B cell (primary cell): ENCODE measurements at regions not wholly inside any gene's neighbourhood (a gene's known extent, or its start where the extent isn't known, plus 50 kb on each side); places are given as distances from the start of the nearest gene placed in this dataset.

Experiments
- ATAC-seq: fragments of 200-7000 bp; cut with Tn5 transposase; one replicate; pipeline ENCODE4 v1.10.0; 2021; ENCODE audit warnings: low read depth, mild to moderate bottlenecking, moderate number of reproducible peaks, moderate library complexity
- CTCF ChIA-PET: fragments of 350-600 bp; sonication (Branson Sonifier 250); formaldehyde crosslinking; loops from one replicate; lab custom pipeline; 2021; ENCODE audit warnings: antibody characterized with exemption, inconsistent platforms; lab: Charles Lee
- POLR2A ChIA-PET: fragments of 350-600 bp; sonication (Branson Sonifier 250); formaldehyde crosslinking; loops from one replicate; lab custom pipeline; 2021; ENCODE audit warnings: antibody characterized with exemption; lab: Charles Lee
- DNase-seq: peaks from one replicate; pipeline ENCODE4 v3.0.0; 2013
- H2AFZ ChIP-seq: 2 replicates; pipeline ENCODE4 v1.6.1; 2012; ENCODE audit warnings: mild to moderate bottlenecking, low read depth, low read length; ENCODE audit not compliant: insufficient read depth, poor library complexity, severe bottlenecking
- H3K27ac ChIP-seq, 2 donors: 1 replicate in 1 of 2; 2 replicates in 1 of 2; pipeline ENCODE4 v1.5.1; 2012 to 2013; ENCODE audit warnings: low read length in 2 of 2, mild to moderate bottlenecking in 2 of 2, moderate library complexity in 1 of 2
- H3K27me3 ChIP-seq, 4 experiments: fragments of 200-600 bp in 1 of 4; sonication (generic) in 1 of 4; replicated peaks in 1 of 4; 1 replicate in 2 of 4; 2 replicates in 2 of 4; pipeline versions ENCODE4 v1.6.1 to v1.7.0; 2013 to 2016; ENCODE audit warnings: low read length in 3 of 4, mild to moderate bottlenecking in 2 of 4, mixed read lengths in 1 of 4, moderate library complexity in 1 of 4; ENCODE audit not compliant: insufficient read depth in 4 of 4, control insufficient read depth in 3 of 4; ENCODE audit errors: control extremely low read depth in 1 of 4
- H3K36me3 ChIP-seq, 2 experiments: replicated peaks in 1 of 2; 1 replicate in 1 of 2; 2 replicates in 1 of 2; pipeline versions ENCODE4 v1.6.1 to v1.7.1; 2013; ENCODE audit warnings: low read length in 1 of 2; ENCODE audit not compliant: insufficient read depth in 2 of 2, control insufficient read depth in 1 of 2; ENCODE audit errors: control extremely low read depth in 1 of 2, extremely low read depth in 1 of 2
- H3K4me1 ChIP-seq, 2 donors: fragments of 200-600 bp in 1 of 2; sonication (generic) in 1 of 2; 1 replicate in 1 of 2; 2 replicates in 1 of 2; pipeline versions ENCODE4 v1.5.1 to v1.6.1; 2013 to 2017; ENCODE audit warnings: low read length in 2 of 2; ENCODE audit not compliant: control insufficient read depth in 2 of 2, insufficient read depth in 2 of 2
- H3K4me2 ChIP-seq: replicated peaks from 2 replicates; pipeline ENCODE3; 2012; ENCODE audit warnings: mild to moderate bottlenecking, low read depth, low read length; ENCODE audit not compliant: poor library complexity, severe bottlenecking
- H3K4me3 ChIP-seq, 5 experiments: fragments of 200-600 bp in 1 of 5; sonication (generic) in 1 of 5; 1 replicate in 3 of 5; 2 replicates in 2 of 5; pipeline versions ENCODE4 v1.5.1 to v1.7.0; 2011 to 2016; ENCODE audit warnings: low read length in 4 of 5, mild to moderate bottlenecking in 4 of 5, low read depth in 2 of 5, control low read depth in 1 of 5, moderate library complexity in 1 of 5; ENCODE audit not compliant: insufficient read depth in 1 of 5; ENCODE audit errors: control extremely low read depth in 1 of 5, extremely low read depth in 1 of 5
- H3K79me2 ChIP-seq: fragments of 200-600 bp; sonication (generic); one replicate; pipeline ENCODE4 v1.6.0; 2016; ENCODE audit warnings: low read length; ENCODE audit not compliant: control insufficient read depth, insufficient read depth
- H3K9ac ChIP-seq: fragments of 200-600 bp; sonication (generic); 2 replicates; pipeline ENCODE4 v1.6.1; 2017; ENCODE audit warnings: mild to moderate bottlenecking, low read length, moderate library complexity
- H3K9me3 ChIP-seq, 3 donors: one replicate each; pipeline versions ENCODE4 v1.6.1 to v1.7.1; 2013; ENCODE audit warnings: low read length in 2 of 3; ENCODE audit not compliant: control insufficient read depth in 2 of 3, insufficient read depth in 1 of 3; ENCODE audit errors: control extremely low read depth in 1 of 3
- H4K20me1 ChIP-seq: 2 replicates; pipeline ENCODE4 v1.6.0; 2012; ENCODE audit warnings: mild to moderate bottlenecking, low read length; ENCODE audit not compliant: insufficient read depth, control insufficient read depth, poor library complexity, severe bottlenecking
- H3K27ac Mint-ChIP-seq: one replicate; pipeline ENCODE4 v1.8.0; 2021; ENCODE audit warnings: mixed read lengths
- H3K27me3 Mint-ChIP-seq: one replicate; pipeline ENCODE4 v1.8.0; 2021; ENCODE audit warnings: mixed read lengths
- H3K4me1 Mint-ChIP-seq: one replicate; pipeline ENCODE4 v1.8.0; 2021; ENCODE audit warnings: mixed read lengths
- H3K4me3 Mint-ChIP-seq: one replicate; pipeline ENCODE4 v1.8.0; 2021; ENCODE audit warnings: mixed read lengths
- H3K9me3 Mint-ChIP-seq: one replicate; pipeline ENCODE4 v1.8.0; 2022; ENCODE audit warnings: mixed read lengths; ENCODE audit not compliant: insufficient read depth
- CTCF ChIP-seq: fragments of 200-600 bp; IDR thresholded peaks from one replicate; pipeline ENCODE4 v1.8.0; 2022; ENCODE audit warnings: antibody characterized with exemption, mild to moderate bottlenecking
- EZH2 ChIP-seq: IDR thresholded peaks from 2 replicates; pipeline ENCODE4 v1.6.1; 2012; ENCODE audit warnings: borderline replicate concordance, low read depth, mild to moderate bottlenecking, moderate library complexity, low read length; ENCODE audit not compliant: insufficient read depth, poor library complexity, severe bottlenecking
- WGBS: methylation state at CpG from one replicate; pipeline ENCODE4 v1.1.5; 2013; ENCODE audit warnings: missing lambda C conversion rate; ENCODE audit not compliant: insufficient coverage; 5-methylcytosine and 5-hydroxymethylcytosine counted together
- intact Hi-C: fragments of 100-400 bp; cut with micrococcal nuclease; formaldehyde crosslinking; loops from one replicate; pipeline ENCODE4 v1.10.0; 2022

DNA sequence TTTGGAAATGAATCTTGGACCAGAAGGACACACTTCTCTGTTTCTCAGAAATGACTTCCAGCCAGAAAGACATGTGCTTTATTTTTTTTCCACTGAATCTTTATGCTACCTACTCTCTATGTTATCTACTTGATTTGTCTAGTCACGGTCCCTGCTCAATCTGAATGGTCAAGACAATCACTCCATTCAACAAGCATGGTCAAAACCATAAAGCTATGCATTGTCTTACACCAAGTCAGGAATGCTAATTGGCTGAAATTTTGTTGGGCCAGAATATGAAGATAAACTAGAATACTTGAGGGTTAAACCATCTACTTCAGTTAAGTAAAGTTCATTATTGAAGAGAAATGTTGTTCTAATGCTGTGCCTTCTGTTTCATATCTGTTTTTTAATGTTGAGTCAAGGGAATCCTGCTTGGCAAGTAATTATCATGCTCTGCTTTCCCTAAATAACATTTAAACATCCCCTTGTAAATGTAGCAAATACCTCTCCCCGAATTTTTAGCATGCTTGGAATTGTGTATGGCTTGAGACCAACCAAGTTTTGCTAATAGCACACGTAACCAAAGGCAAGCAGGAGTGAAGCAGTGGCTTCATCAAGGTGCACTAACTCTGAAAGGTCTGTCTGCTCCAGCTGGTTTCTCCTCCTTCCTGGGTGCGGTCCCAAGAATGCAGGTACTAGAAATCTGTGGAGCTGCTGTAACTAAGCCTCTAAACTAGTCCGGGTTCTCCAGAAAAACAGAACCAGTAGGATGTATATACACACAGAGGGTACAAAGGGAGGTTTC is 190.3 kb upstream of the CDYL start:
- H4K20me1 ChIP-seq: no peaks in the 10 kb centered on the region
- H3K27me3 ChIP-seq: no peaks in the 10 kb centered on the region
- H3K9ac ChIP-seq: no peak overlapping the region
- WGBS: 64% methylated on average over 1 of the region's 5 CpGs
- H2AFZ ChIP-seq: no peak overlapping the region
- H3K4me2 ChIP-seq: no peak overlapping the region
- no peaks in the 10 kb centered on the region for H3K4me1 ChIP-seq
- DNase-seq (no peak), ATAC-seq (no peak)
- POLR2A ChIA-PET: no interaction called here
- intact Hi-C loops: no loop called here
- no peaks in the 10 kb centered on the region for H3K9me3 Mint-ChIP-seq
- H3K4me3 ChIP-seq: no peak overlapping the region
- H3K9me3 ChIP-seq: no peaks in the 10 kb centered on the region
- H3K27ac Mint-ChIP-seq: no peak overlapping the region
- TF ChIP-seq CTCF (no peak), EZH2 (no peak)
- H3K36me3 ChIP-seq: no peaks in the 10 kb centered on the region
- H3K79me2 ChIP-seq: no peaks in the 10 kb centered on the region
- CTCF ChIA-PET: no interaction called here
- H3K4me1 Mint-ChIP-seq: no peaks in the 10 kb centered on the region
- no peak overlapping the region for H3K4me3 Mint-ChIP-seq
- H3K27ac ChIP-seq: no peak overlapping the region
- peaks cover 12% of the 10 kb centered on the region for H3K27me3 Mint-ChIP-seq

DNA sequence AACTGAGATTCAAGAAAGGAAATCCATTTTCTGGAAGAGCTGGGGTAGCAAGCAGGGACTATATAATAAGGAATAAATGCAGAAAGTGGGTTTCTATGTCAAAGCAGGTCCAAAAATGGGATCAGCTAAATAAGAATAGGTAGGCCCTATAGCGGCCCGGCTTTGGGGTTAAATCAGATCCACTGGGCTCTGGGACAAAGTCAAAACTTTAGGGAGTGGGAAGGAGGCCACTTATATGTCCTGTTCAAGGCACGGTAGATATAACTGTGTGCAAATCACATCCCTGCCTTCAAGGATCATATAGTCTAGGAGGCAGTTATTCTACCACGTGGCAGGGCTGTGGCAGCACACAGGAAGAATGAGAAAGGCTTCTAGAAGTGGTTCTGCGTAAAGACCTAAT is 191.4 kb upstream of the CDYL start:
- no peaks in the 10 kb centered on the region for H3K4me1 ChIP-seq
- intact Hi-C loops: no loop called here
- ChIA-PET POLR2A (no interaction called here), CTCF (no interaction called here)
- no peak overlapping the region for H3K9ac ChIP-seq
- Mint-ChIP-seq H3K9me3 (no peaks in the 10 kb centered on the region), H3K4me1 (no peaks in the 10 kb centered on the region), H3K4me3 (no peak overlapping the region), H3K27ac (no peak overlapping the region), H3K27me3 (peaks cover 16% of the 10 kb centered on the region)
- no peaks in the 10 kb centered on the region for H3K9me3 ChIP-seq
- H3K4me3 ChIP-seq: no peak overlapping the region
- no peaks in the 10 kb centered on the region for H3K36me3 ChIP-seq
- ATAC-seq (no peak), DNase-seq (no peak)
- no peak overlapping the region for H3K27ac ChIP-seq
- TF ChIP-seq CTCF: no peak
- no peak for TF ChIP-seq EZH2
- no peaks in the 10 kb centered on the region for H3K79me2 ChIP-seq
- no peaks in the 10 kb centered on the region for H3K27me3 ChIP-seq
- H4K20me1 ChIP-seq: no peaks in the 10 kb centered on the region
- H3K4me2 ChIP-seq: no peak overlapping the region
- no peak overlapping the region for H2AFZ ChIP-seq
- WGBS: 84% methylated on average over 4 of the region's 5 CpGs
